ENCODE measurements at regions not wholly inside any gene's neighbourhood (a gene's known extent, or its start where the extent isn't known, plus 50 kb on each side); places are given as distances from the start of the nearest gene placed in this dataset.
A peak's percentile ranks its signal among the peaks of the same experiment; 100 is the strongest.

DNA sequence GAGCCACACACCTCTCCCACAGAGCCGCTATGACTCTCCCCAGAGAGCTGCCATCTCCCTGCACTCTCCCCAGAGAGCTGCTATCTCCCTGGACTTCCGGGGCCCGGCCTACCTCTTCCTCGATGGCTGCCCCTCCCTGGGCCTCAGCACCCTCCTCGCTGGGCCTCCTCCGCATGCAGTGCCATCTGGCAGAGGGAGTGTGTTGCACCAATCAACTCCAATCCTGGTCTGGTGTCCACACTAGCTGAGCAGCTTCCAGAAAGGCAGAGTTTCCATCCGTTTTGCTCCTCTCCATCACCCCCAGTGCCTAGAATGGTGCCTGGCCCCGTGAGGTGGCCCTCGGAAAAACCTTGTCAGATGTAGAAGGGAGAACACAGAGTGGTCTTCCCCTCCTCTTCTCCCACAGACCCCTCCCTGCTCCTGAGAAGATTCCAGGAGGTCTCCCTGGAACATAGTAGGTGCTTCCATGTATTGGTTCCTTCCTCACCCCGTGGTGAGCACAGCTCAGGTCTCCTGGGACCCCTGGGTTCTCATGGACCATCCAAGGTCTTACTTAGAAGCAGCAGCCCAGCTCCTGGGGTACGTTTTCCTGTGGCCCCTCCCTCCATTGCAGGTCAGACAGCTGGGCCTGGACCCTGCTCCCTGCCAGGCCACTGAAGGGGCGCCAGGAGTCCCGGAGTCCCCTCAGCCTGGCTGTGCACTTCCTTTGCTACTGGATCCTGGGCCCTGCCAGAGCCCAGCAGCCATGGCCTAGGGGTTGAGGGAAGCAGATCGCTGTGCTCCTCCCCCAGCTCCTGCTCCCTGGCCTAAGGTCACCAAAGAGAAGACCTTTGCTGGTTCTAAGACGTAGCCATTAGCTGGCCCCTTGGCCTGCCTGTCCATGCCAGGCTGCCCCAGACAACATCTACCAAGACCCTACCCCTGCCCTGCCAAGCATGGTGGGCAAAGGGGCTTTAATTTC is 233.8 kb upstream of the GSE1 start:
- Histone ChIP-seq H3K9ac (ENCODE audit: insufficient read depth, low read length, poor library complexity, severe bottlenecking) (no peak overlapping the region), H3K36me3 (replicated peaks in 1 of 2; ENCODE audit: control insufficient read depth in 1 of 2, insufficient read depth in 2 of 2, low read length in 2 of 2) (no peaks in the 10 kb centered on the region), H4K20me1 (ENCODE audit: insufficient read depth, low read length) (no peaks in the 10 kb centered on the region), H3K4me2 (replicated peaks; ENCODE audit: extremely low read depth, low read length, poor library complexity, severe bottlenecking) (no peak overlapping the region), H3K9me3 (replicated peaks in 1 of 2; ENCODE audit: control insufficient read depth in 1 of 2, insufficient read depth in 1 of 2, low read length in 2 of 2) (no peaks in the 10 kb centered on the region), H3K4me1 (ENCODE audit: control insufficient read depth in 1 of 2, insufficient read depth in 2 of 2, low read length in 2 of 2) (no peaks in the 10 kb centered on the region), H3K27ac (ENCODE audit: low read depth in 1 of 2, low read length in 2 of 2) (no peak overlapping the region), H3K27me3 (ENCODE audit: control insufficient read depth in 2 of 2, insufficient read depth in 2 of 2, low read length in 2 of 2) (peaks cover 0 to 21% of the 10 kb centered on the region in 2 donors), H3K79me2 (ENCODE audit: insufficient read depth, low read length) (no peaks in the 10 kb centered on the region), H3K4me3 (replicated peaks in 1 of 3; ENCODE audit: low read depth in 2 of 3, low read length in 3 of 3) (no peak overlapping the region), H2AFZ (ENCODE audit: insufficient read depth, low read depth, low read length, poor library complexity, severe bottlenecking) (no peak overlapping the region)
- Mint-ChIP-seq H3K27me3 (ENCODE audit: low read depth in 3 of 3) (peaks cover 21 to 48% (median 25%) of the 10 kb centered on the region in 3 donors), H3K27ac (peak overlapping the region in 1 of 7 donors; percentile 33), H3K36me3 (no peaks in the 10 kb centered on the region), H3K4me3 (peak overlapping the region in 1 of 2 donors; percentile 23), H3K4me1 (no peaks in the 10 kb centered on the region), H3K9me3 (peaks cover 0 to 11% (median 0%) of the 10 kb centered on the region in 7 donors)
- WGBS (ENCODE audit: insufficient coverage), result 85% methylated on average over 12 of the region's 15 CpGs
- no peak for DNase-seq
- intact Hi-C loops (cut with micrococcal nuclease), result no loop called here
- TF ChIP-seq, protein P1, sequence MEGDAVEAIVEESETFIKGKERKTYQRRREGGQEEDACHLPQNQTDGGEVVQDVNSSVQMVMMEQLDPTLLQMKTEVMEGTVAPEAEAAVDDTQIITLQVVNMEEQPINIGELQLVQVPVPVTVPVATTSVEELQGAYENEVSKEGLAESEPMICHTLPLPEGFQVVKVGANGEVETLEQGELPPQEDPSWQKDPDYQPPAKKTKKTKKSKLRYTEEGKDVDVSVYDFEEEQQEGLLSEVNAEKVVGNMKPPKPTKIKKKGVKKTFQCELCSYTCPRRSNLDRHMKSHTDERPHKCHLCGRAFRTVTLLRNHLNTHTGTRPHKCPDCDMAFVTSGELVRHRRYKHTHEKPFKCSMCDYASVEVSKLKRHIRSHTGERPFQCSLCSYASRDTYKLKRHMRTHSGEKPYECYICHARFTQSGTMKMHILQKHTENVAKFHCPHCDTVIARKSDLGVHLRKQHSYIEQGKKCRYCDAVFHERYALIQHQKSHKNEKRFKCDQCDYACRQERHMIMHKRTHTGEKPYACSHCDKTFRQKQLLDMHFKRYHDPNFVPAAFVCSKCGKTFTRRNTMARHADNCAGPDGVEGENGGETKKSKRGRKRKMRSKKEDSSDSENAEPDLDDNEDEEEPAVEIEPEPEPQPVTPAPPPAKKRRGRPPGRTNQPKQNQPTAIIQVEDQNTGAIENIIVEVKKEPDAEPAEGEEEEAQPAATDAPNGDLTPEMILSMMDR (IDR thresholded peaks at IDR 0.05), result no peak

GRCh38 chr16:85380002-85380395 is 233.1 kb upstream of the GSE1 start:
- H3K9me3 Mint-ChIP-seq, result peaks cover 0 to 11% (median 0%) of the 10 kb centered on the region in 7 donors
- H3K4me2 ChIP-seq (replicated peaks; ENCODE audit: extremely low read depth, low read length, poor library complexity, severe bottlenecking), result no peak overlapping the region
- 0% methylated on average over 1 of the region's 2 CpGs for WGBS (ENCODE audit: insufficient coverage)

More at GRCh38 chr16:85380002-85380395, 233.1 kb upstream of the GSE1 start:
- Mint-ChIP-seq H3K36me3 (no peaks in the 10 kb centered on the region), H3K4me3 (no peak overlapping the region), H3K27me3 (ENCODE audit: low read depth in 3 of 3) (peaks cover 21 to 48% (median 26%) of the 10 kb centered on the region in 3 donors), H3K27ac (no peak overlapping the region), H3K4me1 (no peaks in the 10 kb centered on the region)
- H3K79me2 ChIP-seq (ENCODE audit: insufficient read depth, low read length), result no peaks in the 10 kb centered on the region
- no peak overlapping the region for H3K4me3 ChIP-seq (replicated peaks in 1 of 3; ENCODE audit: low read depth in 2 of 3, low read length in 3 of 3)
- intact Hi-C loops (cut with micrococcal nuclease), result no loop called here
- H3K9me3 ChIP-seq (replicated peaks in 1 of 2; ENCODE audit: control insufficient read depth in 1 of 2, insufficient read depth in 1 of 2, low read length in 2 of 2), result no peaks in the 10 kb centered on the region
- H3K9ac ChIP-seq (ENCODE audit: insufficient read depth, low read length, poor library complexity, severe bottlenecking), result no peak overlapping the region
- TF ChIP-seq, protein P1 (IDR thresholded peaks at IDR 0.05), result no peak
- no peak for DNase-seq
- no peak overlapping the region for H3K27ac ChIP-seq (ENCODE audit: low read depth in 1 of 2, low read length in 2 of 2)
- no peaks in the 10 kb centered on the region for H3K4me1 ChIP-seq (ENCODE audit: control insufficient read depth in 1 of 2, insufficient read depth in 2 of 2, low read length in 2 of 2)
- H3K27me3 ChIP-seq (ENCODE audit: control insufficient read depth in 2 of 2, insufficient read depth in 2 of 2, low read length in 2 of 2), result peaks cover 0 to 21% of the 10 kb centered on the region in 2 donors
- no peaks in the 10 kb centered on the region for H4K20me1 ChIP-seq (ENCODE audit: insufficient read depth, low read length)
- no peaks in the 10 kb centered on the region for H3K36me3 ChIP-seq (replicated peaks in 1 of 2; ENCODE audit: control insufficient read depth in 1 of 2, insufficient read depth in 2 of 2, low read length in 2 of 2)
- H2AFZ ChIP-seq (ENCODE audit: insufficient read depth, low read depth, low read length, poor library complexity, severe bottlenecking), result no peak overlapping the region

Measured in CD14-positive monocyte (primary cell).